ENCODE measurements at regions not wholly inside any gene's neighbourhood (a gene's known extent, or its start where the extent isn't known, plus 50 kb on each side); places are given as distances from the start of the nearest gene placed in this dataset.

DNA sequence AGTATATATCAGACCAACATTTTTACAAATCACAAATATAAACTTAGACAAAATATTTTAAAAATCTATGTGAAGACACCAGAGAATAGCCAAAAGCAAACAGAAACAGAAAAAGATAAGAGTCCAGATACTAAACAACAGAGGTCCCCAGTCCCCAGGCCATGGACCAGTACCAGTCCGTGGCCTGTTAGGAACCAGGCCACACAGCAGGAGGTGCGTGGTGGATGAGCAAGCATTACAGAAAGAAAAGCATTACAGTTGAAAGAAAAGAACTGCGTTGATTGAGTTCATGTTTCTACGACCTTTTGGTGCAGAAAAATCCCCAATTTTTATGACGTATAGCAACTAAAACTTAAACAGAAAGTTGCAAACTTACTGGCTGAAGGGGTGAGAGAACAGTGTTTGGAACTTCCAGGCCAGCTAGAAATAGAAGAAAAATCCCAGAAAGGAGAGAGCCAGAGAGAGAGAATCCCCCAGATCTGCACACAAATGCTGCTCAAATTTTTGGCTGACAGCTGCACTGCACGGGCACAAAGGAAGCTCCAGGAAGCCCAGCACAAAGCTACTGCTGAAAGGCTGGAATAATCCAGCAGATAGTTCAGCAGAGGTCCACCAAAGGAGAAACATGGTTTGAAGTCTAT, 159.6 kb upstream of the C14orf180 start:
- no peak for TF ChIP-seq SIN3A (IDR thresholded peaks at IDR 0.05; ENCODE audit: borderline replicate concordance, insufficient read depth, low read length)
- TF ChIP-seq POLR2AphosphoS5 (IDR thresholded peaks at IDR 0.05; ENCODE audit: low read depth, low read length) = no peak
- TF ChIP-seq, protein P1, sequence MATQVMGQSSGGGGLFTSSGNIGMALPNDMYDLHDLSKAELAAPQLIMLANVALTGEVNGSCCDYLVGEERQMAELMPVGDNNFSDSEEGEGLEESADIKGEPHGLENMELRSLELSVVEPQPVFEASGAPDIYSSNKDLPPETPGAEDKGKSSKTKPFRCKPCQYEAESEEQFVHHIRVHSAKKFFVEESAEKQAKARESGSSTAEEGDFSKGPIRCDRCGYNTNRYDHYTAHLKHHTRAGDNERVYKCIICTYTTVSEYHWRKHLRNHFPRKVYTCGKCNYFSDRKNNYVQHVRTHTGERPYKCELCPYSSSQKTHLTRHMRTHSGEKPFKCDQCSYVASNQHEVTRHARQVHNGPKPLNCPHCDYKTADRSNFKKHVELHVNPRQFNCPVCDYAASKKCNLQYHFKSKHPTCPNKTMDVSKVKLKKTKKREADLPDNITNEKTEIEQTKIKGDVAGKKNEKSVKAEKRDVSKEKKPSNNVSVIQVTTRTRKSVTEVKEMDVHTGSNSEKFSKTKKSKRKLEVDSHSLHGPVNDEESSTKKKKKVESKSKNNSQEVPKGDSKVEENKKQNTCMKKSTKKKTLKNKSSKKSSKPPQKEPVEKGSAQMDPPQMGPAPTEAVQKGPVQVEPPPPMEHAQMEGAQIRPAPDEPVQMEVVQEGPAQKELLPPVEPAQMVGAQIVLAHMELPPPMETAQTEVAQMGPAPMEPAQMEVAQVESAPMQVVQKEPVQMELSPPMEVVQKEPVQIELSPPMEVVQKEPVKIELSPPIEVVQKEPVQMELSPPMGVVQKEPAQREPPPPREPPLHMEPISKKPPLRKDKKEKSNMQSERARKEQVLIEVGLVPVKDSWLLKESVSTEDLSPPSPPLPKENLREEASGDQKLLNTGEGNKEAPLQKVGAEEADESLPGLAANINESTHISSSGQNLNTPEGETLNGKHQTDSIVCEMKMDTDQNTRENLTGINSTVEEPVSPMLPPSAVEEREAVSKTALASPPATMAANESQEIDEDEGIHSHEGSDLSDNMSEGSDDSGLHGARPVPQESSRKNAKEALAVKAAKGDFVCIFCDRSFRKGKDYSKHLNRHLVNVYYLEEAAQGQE (IDR thresholded peaks at IDR 0.05; ENCODE audit: insufficient read depth in 1 of 2, low read depth in 2 of 2, low read length in 2 of 2) = no peak
- no peak for TF ChIP-seq FOXP2 (optimal IDR thresholded peaks at IDR 0.05; ENCODE audit: borderline replicate concordance, extremely low read depth, extremely low read length, insufficient read depth)
- TF ChIP-seq TAF1 (IDR thresholded peaks at IDR 0.05; ENCODE audit: borderline replicate concordance, insufficient read depth, low read length) = no peak

GRCh38 chr14:104420990-104421389, 158.6 kb upstream of the C14orf180 start:
- TF ChIP-seq TAF1 (IDR thresholded peaks at IDR 0.05; ENCODE audit: borderline replicate concordance, insufficient read depth, low read length) (no peak), SIN3A (IDR thresholded peaks at IDR 0.05; ENCODE audit: borderline replicate concordance, insufficient read depth, low read length) (no peak), FOXP2 (optimal IDR thresholded peaks at IDR 0.05; ENCODE audit: borderline replicate concordance, extremely low read depth, extremely low read length, insufficient read depth) (no peak), POLR2AphosphoS5 (IDR thresholded peaks at IDR 0.05; ENCODE audit: low read depth, low read length) (no peak)
- TF ChIP-seq, protein P1 (IDR thresholded peaks at IDR 0.05; ENCODE audit: insufficient read depth in 1 of 2, low read depth in 2 of 2, low read length in 2 of 2) = no peak

DNA sequence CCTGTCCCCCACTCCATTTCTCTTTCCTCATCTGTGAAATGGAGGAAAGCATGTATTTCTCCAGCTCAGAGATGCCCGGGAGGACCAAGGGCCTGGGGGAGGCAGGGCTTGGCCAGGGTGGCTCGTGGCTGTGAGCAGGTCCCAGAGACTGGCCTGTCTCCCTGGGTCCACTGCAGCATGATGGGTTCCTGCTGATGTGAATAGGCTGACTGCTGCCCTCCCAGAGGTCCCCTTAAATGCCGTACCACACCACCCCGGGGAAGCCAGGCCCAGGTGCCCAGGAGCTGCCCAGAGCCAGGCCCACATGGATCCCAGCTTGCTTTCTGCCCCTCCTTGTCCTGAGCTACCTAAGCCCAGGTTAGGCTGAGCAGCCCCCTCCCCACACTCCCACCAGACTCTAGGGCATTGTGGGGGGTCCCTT, 158.2 kb upstream of the C14orf180 start:
- TF ChIP-seq SIN3A (IDR thresholded peaks at IDR 0.05; ENCODE audit: borderline replicate concordance, insufficient read depth, low read length) = no peak
- TF ChIP-seq, protein P1 (IDR thresholded peaks at IDR 0.05; ENCODE audit: insufficient read depth in 1 of 2, low read depth in 2 of 2, low read length in 2 of 2) = no peak
- no peak for TF ChIP-seq FOXP2 (optimal IDR thresholded peaks at IDR 0.05; ENCODE audit: borderline replicate concordance, extremely low read depth, extremely low read length, insufficient read depth)
- TF ChIP-seq POLR2AphosphoS5 (IDR thresholded peaks at IDR 0.05; ENCODE audit: low read depth, low read length) = no peak
- no peak for TF ChIP-seq TAF1 (IDR thresholded peaks at IDR 0.05; ENCODE audit: borderline replicate concordance, insufficient read depth, low read length)

- TF ChIP-seq SIN3A (IDR thresholded peaks at IDR 0.05; ENCODE audit: borderline replicate concordance, insufficient read depth, low read length) (no peak), FOXP2 (optimal IDR thresholded peaks at IDR 0.05; ENCODE audit: borderline replicate concordance, extremely low read depth, extremely low read length, insufficient read depth) (no peak), TAF1 (IDR thresholded peaks at IDR 0.05; ENCODE audit: borderline replicate concordance, insufficient read depth, low read length) (no peak), POLR2AphosphoS5 (IDR thresholded peaks at IDR 0.05; ENCODE audit: low read depth, low read length) (no peak)
- TF ChIP-seq, protein P1 (IDR thresholded peaks at IDR 0.05; ENCODE audit: insufficient read depth in 1 of 2, low read depth in 2 of 2, low read length in 2 of 2) = no peak
Measured at GRCh38 chr14:104421892-104422828, 157.4 kb upstream of the C14orf180 start.
